Panc1 (cell line): ENCODE measurements at regions not wholly inside any gene's neighbourhood (a gene's known extent, or its start where the extent isn't known, plus 50 kb on each side); places are given as distances from the start of the nearest gene placed in this dataset.
A peak's percentile ranks its signal among the peaks of the same experiment; 100 is the strongest.

Experiments used
- ATAC-seq: fragments of 200-7000 bp; cut with Tn5 transposase; 2 replicates; pipeline ENCODE4 v1.9.1; 2020; ENCODE audit warnings: mild to moderate bottlenecking, moderate library complexity
- BruUV-seq: library from RNA; stranded (reverse); fragments of 400-500 nt; replicated peaks from 2 replicates; lab custom pipeline; 2021; lab: Mats Ljungman, UMichigan
- CTCF ChIA-PET: fragments of 300-600 bp; sonication (Branson Sonifier 250); formaldehyde crosslinking; loops from one replicate; lab custom pipeline; 2022; ENCODE audit warnings: antibody characterized with exemption; lab: Charles Lee
- POLR2A ChIA-PET: fragments of 300-600 bp; sonication (Branson Sonifier 250); formaldehyde crosslinking; loops from one replicate; lab custom pipeline; 2022; ENCODE audit warnings: antibody characterized with exemption; lab: Charles Lee
- DNase-seq: peaks from one replicate; pipeline ENCODE4 v3.0.0-alpha.2; 2010; ENCODE audit warnings: low read depth, low spot score
- H3K27ac ChIP-seq: 2 replicates; pipeline ENCODE4 v1.5.1; 2011; ENCODE audit warnings: mild to moderate bottlenecking, low read length, inconsistent platforms
- H3K27me3 ChIP-seq: fragments of 200-500 bp; sonication (Bioruptor generic); 2 replicates; pipeline ENCODE4 v1.6.0; 2014; ENCODE audit warnings: low read length, inconsistent platforms; ENCODE audit not compliant: control insufficient read depth, insufficient read depth
- H3K36me3 ChIP-seq: fragments of 200-500 bp; sonication (Bioruptor generic); 2 replicates; pipeline ENCODE4 v1.5.1; 2014; ENCODE audit warnings: inconsistent platforms, mild to moderate bottlenecking, low read length, moderate library complexity; ENCODE audit not compliant: control insufficient read depth, insufficient read depth
- H3K4me1 ChIP-seq: 2 replicates; pipeline ENCODE4 v1.5.1; 2011; ENCODE audit warnings: inconsistent platforms, mild to moderate bottlenecking, low read length, moderate library complexity; ENCODE audit not compliant: control insufficient read depth, insufficient read depth
- H3K4me3 ChIP-seq, 2 experiments: 2 replicates each; pipeline ENCODE4 v1.5.1; 2011 to 2012; ENCODE audit warnings: low read depth in 2 of 2, low read length in 2 of 2, mild to moderate bottlenecking in 2 of 2, inconsistent platforms in 1 of 2, moderate library complexity in 1 of 2
- H3K9me3 ChIP-seq: fragments of 200-500 bp; sonication (Bioruptor generic); 2 replicates; pipeline ENCODE4 v1.5.1; 2014; ENCODE audit warnings: low read depth, mild to moderate bottlenecking, inconsistent platforms, low read length, moderate library complexity; ENCODE audit not compliant: control insufficient read depth, insufficient read depth
- POLR2AphosphoS5 ChIP-seq: IDR thresholded peaks from 2 replicates; pipeline ENCODE4 v1.6.1; 2012; ENCODE audit warnings: mild to moderate bottlenecking, low read depth, low read length, moderate library complexity
- SIN3A ChIP-seq: IDR thresholded peaks from 2 replicates; pipeline ENCODE4 v1.6.1; 2012; ENCODE audit warnings: low read depth, mild to moderate bottlenecking, low read length, moderate library complexity, borderline replicate concordance; ENCODE audit not compliant: insufficient read depth
- TCF7L2 ChIP-seq: IDR thresholded peaks from 2 replicates; pipeline ENCODE4 v1.6.1; 2011; ENCODE audit warnings: mild to moderate bottlenecking, low read depth, low read length, inconsistent platforms
- in situ Hi-C: cut with HindIII; loops from 2 replicates; pipeline ENCODE4 v1.10.0; 2016; ENCODE audit warnings: low sequenced_read_pairs, low pct_unique_long_range_greater_than_20kb
- intact Hi-C: fragments of 100-400 bp; cut with micrococcal nuclease; formaldehyde crosslinking; loops from one replicate; pipeline ENCODE4 v1.10.0; 2022; ENCODE audit not compliant: unreplicated experiment
- TF ChIP-seq, protein P1 (sequence below): fragments of 450-650 bp; IDR thresholded peaks from 2 replicates; pipeline ENCODE4 v1.5.1; 2017; ENCODE audit warnings: mild to moderate bottlenecking
- TF ChIP-seq, protein P2 (sequence below), 2 experiments: IDR thresholded peaks; 2 replicates each; pipeline ENCODE4 v1.6.1; 2011 to 2012; ENCODE audit warnings: low read depth in 2 of 2, control low read depth in 1 of 2, low read length in 1 of 2, mild to moderate bottlenecking in 1 of 2, moderate library complexity in 1 of 2; ENCODE audit not compliant: insufficient read depth in 1 of 2

DNA sequence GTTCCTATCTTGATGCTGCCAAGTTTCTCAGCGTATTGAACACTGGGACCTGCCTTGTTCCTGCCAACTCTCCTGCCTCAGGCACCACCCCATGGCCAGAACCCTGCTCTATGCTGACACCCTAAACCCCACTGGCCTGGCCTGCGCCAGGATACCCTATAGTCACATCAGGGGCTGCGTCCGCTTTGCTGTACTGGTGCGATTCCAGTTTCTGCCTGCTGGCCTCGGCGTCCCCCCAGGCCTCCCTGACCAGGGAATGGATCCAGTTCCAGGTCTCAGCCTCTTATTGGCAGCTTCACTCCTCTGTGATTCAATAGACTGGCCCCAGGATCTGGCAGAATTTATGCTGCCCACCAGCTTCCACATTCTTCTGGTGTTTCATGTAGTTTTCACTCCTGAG lies 55.0 kb downstream of the GPR6 start:
- ChIA-PET CTCF (no interaction called here), POLR2A (no interaction called here)
- ATAC-seq (no peak), DNase-seq (no peak)
- no peak overlapping the region for H3K27ac ChIP-seq
- H3K27me3 ChIP-seq, result no peaks in the 10 kb centered on the region
- H3K9me3 ChIP-seq, result no peaks in the 10 kb centered on the region
- no TSS peak for BruUV-seq
- no peaks in the 10 kb centered on the region for H3K4me1 ChIP-seq
- H3K4me3 ChIP-seq, result no peak overlapping the region
- in situ Hi-C loops, result no loop called here
- no peak for TF ChIP-seq TCF7L2
- TF ChIP-seq, protein P1, sequence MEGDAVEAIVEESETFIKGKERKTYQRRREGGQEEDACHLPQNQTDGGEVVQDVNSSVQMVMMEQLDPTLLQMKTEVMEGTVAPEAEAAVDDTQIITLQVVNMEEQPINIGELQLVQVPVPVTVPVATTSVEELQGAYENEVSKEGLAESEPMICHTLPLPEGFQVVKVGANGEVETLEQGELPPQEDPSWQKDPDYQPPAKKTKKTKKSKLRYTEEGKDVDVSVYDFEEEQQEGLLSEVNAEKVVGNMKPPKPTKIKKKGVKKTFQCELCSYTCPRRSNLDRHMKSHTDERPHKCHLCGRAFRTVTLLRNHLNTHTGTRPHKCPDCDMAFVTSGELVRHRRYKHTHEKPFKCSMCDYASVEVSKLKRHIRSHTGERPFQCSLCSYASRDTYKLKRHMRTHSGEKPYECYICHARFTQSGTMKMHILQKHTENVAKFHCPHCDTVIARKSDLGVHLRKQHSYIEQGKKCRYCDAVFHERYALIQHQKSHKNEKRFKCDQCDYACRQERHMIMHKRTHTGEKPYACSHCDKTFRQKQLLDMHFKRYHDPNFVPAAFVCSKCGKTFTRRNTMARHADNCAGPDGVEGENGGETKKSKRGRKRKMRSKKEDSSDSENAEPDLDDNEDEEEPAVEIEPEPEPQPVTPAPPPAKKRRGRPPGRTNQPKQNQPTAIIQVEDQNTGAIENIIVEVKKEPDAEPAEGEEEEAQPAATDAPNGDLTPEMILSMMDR, result no peak
- TF ChIP-seq POLR2AphosphoS5, result no peak
- TF ChIP-seq, protein P2, sequence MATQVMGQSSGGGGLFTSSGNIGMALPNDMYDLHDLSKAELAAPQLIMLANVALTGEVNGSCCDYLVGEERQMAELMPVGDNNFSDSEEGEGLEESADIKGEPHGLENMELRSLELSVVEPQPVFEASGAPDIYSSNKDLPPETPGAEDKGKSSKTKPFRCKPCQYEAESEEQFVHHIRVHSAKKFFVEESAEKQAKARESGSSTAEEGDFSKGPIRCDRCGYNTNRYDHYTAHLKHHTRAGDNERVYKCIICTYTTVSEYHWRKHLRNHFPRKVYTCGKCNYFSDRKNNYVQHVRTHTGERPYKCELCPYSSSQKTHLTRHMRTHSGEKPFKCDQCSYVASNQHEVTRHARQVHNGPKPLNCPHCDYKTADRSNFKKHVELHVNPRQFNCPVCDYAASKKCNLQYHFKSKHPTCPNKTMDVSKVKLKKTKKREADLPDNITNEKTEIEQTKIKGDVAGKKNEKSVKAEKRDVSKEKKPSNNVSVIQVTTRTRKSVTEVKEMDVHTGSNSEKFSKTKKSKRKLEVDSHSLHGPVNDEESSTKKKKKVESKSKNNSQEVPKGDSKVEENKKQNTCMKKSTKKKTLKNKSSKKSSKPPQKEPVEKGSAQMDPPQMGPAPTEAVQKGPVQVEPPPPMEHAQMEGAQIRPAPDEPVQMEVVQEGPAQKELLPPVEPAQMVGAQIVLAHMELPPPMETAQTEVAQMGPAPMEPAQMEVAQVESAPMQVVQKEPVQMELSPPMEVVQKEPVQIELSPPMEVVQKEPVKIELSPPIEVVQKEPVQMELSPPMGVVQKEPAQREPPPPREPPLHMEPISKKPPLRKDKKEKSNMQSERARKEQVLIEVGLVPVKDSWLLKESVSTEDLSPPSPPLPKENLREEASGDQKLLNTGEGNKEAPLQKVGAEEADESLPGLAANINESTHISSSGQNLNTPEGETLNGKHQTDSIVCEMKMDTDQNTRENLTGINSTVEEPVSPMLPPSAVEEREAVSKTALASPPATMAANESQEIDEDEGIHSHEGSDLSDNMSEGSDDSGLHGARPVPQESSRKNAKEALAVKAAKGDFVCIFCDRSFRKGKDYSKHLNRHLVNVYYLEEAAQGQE (IDR thresholded peaks at IDR 0.05; ENCODE audit: insufficient read depth in 1 of 2, low read depth in 2 of 2, low read length in 1 of 2), result no peak
- no peak for TF ChIP-seq SIN3A
- H3K36me3 ChIP-seq, result no peaks in the 10 kb centered on the region
- intact Hi-C loops, result loop anchor here (10.0 kb wide), 1 partner anchor 118 kb away; no protein-coding TSS in a partner anchor

DNA sequence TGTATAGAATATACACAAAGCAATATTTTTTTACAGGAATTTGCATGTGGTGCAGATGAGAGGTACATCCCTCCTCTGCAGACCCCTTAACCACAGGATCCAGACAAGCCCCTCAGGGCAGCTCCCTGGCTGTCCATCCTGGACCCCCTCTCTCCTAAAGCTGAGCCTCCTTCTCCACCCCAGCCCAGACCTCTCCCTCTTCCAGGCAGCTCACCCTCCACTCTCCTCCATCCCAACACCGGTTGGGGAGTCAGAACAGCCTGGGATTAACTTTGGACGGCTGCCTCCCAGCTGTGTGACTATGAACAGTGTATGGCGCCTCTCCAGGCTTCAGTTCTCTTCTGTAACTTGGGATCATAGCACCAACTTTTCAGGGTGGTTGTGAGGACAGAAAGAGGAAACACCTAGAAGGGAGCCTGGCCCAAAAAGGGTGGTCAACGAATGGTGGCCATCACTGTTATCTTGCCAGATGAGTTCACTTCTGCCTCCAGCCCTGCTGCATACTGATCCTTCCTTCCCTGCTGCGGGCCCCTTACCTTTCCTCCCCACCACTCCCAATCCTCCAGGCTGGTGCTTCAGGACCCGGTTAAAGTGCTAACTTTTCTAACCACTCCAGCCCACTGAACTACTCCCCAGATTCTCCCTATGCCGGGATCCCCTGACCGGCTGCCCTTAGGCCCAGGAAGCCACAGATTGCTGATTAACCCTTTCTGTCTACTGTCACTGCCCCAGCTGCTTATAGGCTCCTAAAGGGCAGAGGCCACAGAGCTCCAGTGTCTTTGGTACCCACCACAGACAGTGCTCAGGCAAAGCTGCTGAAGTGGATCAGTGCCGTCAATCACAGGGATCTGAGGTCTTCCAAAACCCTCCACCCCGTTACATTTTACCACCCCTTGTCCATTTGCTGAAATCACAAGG lies 55.9 kb downstream of the GPR6 start:
- in situ Hi-C loops, result no loop called here
- H3K27ac ChIP-seq, result no peak overlapping the region

More for the DNA sequence above, 55.9 kb downstream of the GPR6 start:
- intact Hi-C loops, result loop anchor here (10.0 kb wide), 1 partner anchor 119 kb away; no protein-coding TSS in a partner anchor
- Histone ChIP-seq H3K4me3 (no peak overlapping the region), H3K9me3 (no peaks in the 10 kb centered on the region), H3K36me3 (no peaks in the 10 kb centered on the region), H3K4me1 (no peaks in the 10 kb centered on the region), H3K27me3 (no peaks in the 10 kb centered on the region)
- ATAC-seq (peak; percentile 34; the same call in 1 of the 2 replicates), DNase-seq (no peak)
- CTCF ChIA-PET, result no interaction called here
- POLR2A ChIA-PET, result no interaction called here
- no TSS peak for BruUV-seq
- TF ChIP-seq, protein P1, result no peak
- TF ChIP-seq SIN3A (no peak), TCF7L2 (no peak), POLR2AphosphoS5 (no peak)
- TF ChIP-seq, protein P2 (IDR thresholded peaks at IDR 0.05; ENCODE audit: insufficient read depth in 1 of 2, low read depth in 2 of 2, low read length in 1 of 2), result no peak
